IPS-15b (cell line): ENCODE measurements at regions not wholly inside any gene's neighbourhood (a gene's known extent, or its start where the extent isn't known, plus 50 kb on each side); places are given as distances from the start of the nearest gene placed in this dataset.

Source experiments
- H3K27me3 ChIP-seq: one replicate; pipeline ENCODE4 v1.6.1; 2013; ENCODE audit warnings: low read length; ENCODE audit not compliant: control insufficient read depth, insufficient read depth
- H3K36me3 ChIP-seq: one replicate; pipeline ENCODE4 v1.6.1; 2013; ENCODE audit warnings: low read length; ENCODE audit not compliant: control insufficient read depth, insufficient read depth
- H3K4me1 ChIP-seq: one replicate; pipeline ENCODE4 v1.6.1; 2013; ENCODE audit warnings: mild to moderate bottlenecking, low read length; ENCODE audit not compliant: control insufficient read depth, insufficient read depth
- H3K4me3 ChIP-seq: one replicate; pipeline ENCODE4 v1.5.1; 2013; ENCODE audit warnings: low read depth, low read length
- H3K9ac ChIP-seq: one replicate; pipeline ENCODE4 v1.6.1; 2013; ENCODE audit warnings: low read depth, mild to moderate bottlenecking, low read length
- H3K9me3 ChIP-seq: one replicate; pipeline ENCODE4 v1.6.1; 2013; ENCODE audit warnings: mild to moderate bottlenecking, low read length; ENCODE audit not compliant: control insufficient read depth, insufficient read depth

GRCh38 chr10:4088354-4089066 lies 303.5 kb upstream of the KLF6 start:
- no peak overlapping the region for H3K4me3 ChIP-seq
- H3K27me3 ChIP-seq: no peaks in the 10 kb centered on the region
- no peaks in the 10 kb centered on the region for H3K4me1 ChIP-seq
- H3K9me3 ChIP-seq: no peaks in the 10 kb centered on the region
- H3K36me3 ChIP-seq: no peaks in the 10 kb centered on the region
- H3K9ac ChIP-seq: no peak overlapping the region

- no peaks in the 10 kb centered on the region for H3K9me3 ChIP-seq
- H3K36me3 ChIP-seq: no peaks in the 10 kb centered on the region
- no peak overlapping the region for H3K4me3 ChIP-seq
- H3K4me1 ChIP-seq: peaks cover 4% of the 10 kb centered on the region
- H3K9ac ChIP-seq: no peak overlapping the region
- H3K27me3 ChIP-seq: no peaks in the 10 kb centered on the region
These were observed 301.3 kb upstream of the KLF6 start for GRCh38 chr10:4086131-4086898.

GRCh38 chr10:4083509-4084003 lies 298.5 kb upstream of the KLF6 start:
- Histone ChIP-seq H3K9me3 (no peaks in the 10 kb centered on the region), H3K9ac (no peak overlapping the region), H3K36me3 (no peaks in the 10 kb centered on the region), H3K27me3 (no peaks in the 10 kb centered on the region), H3K4me3 (no peak overlapping the region), H3K4me1 (peaks cover 4% of the 10 kb centered on the region)

- no peaks in the 10 kb centered on the region for H3K27me3 ChIP-seq
- no peak overlapping the region for H3K9ac ChIP-seq
- H3K4me1 ChIP-seq: peaks cover 4% of the 10 kb centered on the region
- H3K36me3 ChIP-seq: no peaks in the 10 kb centered on the region
- H3K9me3 ChIP-seq: no peaks in the 10 kb centered on the region
- H3K4me3 ChIP-seq: no peak overlapping the region
These were observed 297.9 kb upstream of the KLF6 start for GRCh38 chr10:4082861-4083260.

- Histone ChIP-seq H3K36me3 (no peaks in the 10 kb centered on the region), H3K4me1 (peaks cover 4% of the 10 kb centered on the region), H3K9me3 (no peaks in the 10 kb centered on the region), H3K9ac (no peak overlapping the region), H3K27me3 (no peaks in the 10 kb centered on the region), H3K4me3 (no peak overlapping the region)
These were observed 296.7 kb upstream of the KLF6 start for GRCh38 chr10:4081685-4082111.

- no peak overlapping the region for H3K9ac ChIP-seq
- H3K4me1 ChIP-seq: peaks cover 4% of the 10 kb centered on the region
- no peaks in the 10 kb centered on the region for H3K27me3 ChIP-seq
- no peaks in the 10 kb centered on the region for H3K36me3 ChIP-seq
- H3K4me3 ChIP-seq: no peak overlapping the region
- H3K9me3 ChIP-seq: no peaks in the 10 kb centered on the region
These were observed 295.3 kb upstream of the KLF6 start for GRCh38 chr10:4080225-4080805.

- Histone ChIP-seq H3K4me3 (no peak overlapping the region), H3K36me3 (no peaks in the 10 kb centered on the region), H3K4me1 (peaks cover 4% of the 10 kb centered on the region), H3K9me3 (no peaks in the 10 kb centered on the region), H3K27me3 (no peaks in the 10 kb centered on the region), H3K9ac (no peak overlapping the region)
These were observed 294.8 kb upstream of the KLF6 start for GRCh38 chr10:4079803-4080202.

GRCh38 chr10:4077804-4078203 lies 292.8 kb upstream of the KLF6 start:
- Histone ChIP-seq H3K4me1 (no peaks in the 10 kb centered on the region), H3K4me3 (no peak overlapping the region), H3K9me3 (no peaks in the 10 kb centered on the region), H3K36me3 (no peaks in the 10 kb centered on the region), H3K9ac (no peak overlapping the region), H3K27me3 (no peaks in the 10 kb centered on the region)

GRCh38 chr10:4076983-4077382 lies 292.0 kb upstream of the KLF6 start:
- H3K4me3 ChIP-seq: no peak overlapping the region
- H3K36me3 ChIP-seq: no peaks in the 10 kb centered on the region
- no peaks in the 10 kb centered on the region for H3K9me3 ChIP-seq
- H3K27me3 ChIP-seq: no peaks in the 10 kb centered on the region
- H3K9ac ChIP-seq: no peak overlapping the region
- H3K4me1 ChIP-seq: no peaks in the 10 kb centered on the region

- Histone ChIP-seq H3K9me3 (no peaks in the 10 kb centered on the region), H3K36me3 (no peaks in the 10 kb centered on the region), H3K9ac (no peak overlapping the region), H3K4me1 (no peaks in the 10 kb centered on the region), H3K27me3 (no peaks in the 10 kb centered on the region), H3K4me3 (no peak overlapping the region)
These were observed 290.4 kb upstream of the KLF6 start for GRCh38 chr10:4075443-4075842.

- no peaks in the 10 kb centered on the region for H3K27me3 ChIP-seq
- no peaks in the 10 kb centered on the region for H3K9me3 ChIP-seq
- no peak overlapping the region for H3K4me3 ChIP-seq
- H3K9ac ChIP-seq: no peak overlapping the region
- H3K4me1 ChIP-seq: no peaks in the 10 kb centered on the region
- no peaks in the 10 kb centered on the region for H3K36me3 ChIP-seq
These were observed 289.8 kb upstream of the KLF6 start for GRCh38 chr10:4074545-4075407.
